ENCODE measurements at regions not wholly inside any gene's neighbourhood (a gene's known extent, or its start where the extent isn't known, plus 50 kb on each side); places are given as distances from the start of the nearest gene placed in this dataset.

DNA sequence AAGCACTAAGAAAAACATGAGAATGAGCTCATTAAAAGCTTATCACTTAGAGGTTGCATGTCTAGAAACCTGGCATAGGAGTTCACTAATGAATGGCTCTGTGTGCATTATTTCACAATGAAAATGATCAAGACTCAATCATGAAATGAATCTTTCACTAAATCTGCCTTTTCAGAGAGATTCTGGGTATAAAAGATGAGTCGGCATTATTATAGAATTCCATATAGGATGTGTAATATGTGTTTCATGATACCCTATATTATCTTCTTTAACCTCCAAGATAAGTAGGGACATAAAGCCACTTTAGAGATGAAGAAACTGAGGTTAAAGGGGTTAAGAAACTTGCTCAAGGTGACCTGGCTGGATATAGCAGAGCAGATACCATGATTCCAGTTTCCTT lies 368.1 kb downstream of the DUSP10 start:
- TF ChIP-seq, protein P1, sequence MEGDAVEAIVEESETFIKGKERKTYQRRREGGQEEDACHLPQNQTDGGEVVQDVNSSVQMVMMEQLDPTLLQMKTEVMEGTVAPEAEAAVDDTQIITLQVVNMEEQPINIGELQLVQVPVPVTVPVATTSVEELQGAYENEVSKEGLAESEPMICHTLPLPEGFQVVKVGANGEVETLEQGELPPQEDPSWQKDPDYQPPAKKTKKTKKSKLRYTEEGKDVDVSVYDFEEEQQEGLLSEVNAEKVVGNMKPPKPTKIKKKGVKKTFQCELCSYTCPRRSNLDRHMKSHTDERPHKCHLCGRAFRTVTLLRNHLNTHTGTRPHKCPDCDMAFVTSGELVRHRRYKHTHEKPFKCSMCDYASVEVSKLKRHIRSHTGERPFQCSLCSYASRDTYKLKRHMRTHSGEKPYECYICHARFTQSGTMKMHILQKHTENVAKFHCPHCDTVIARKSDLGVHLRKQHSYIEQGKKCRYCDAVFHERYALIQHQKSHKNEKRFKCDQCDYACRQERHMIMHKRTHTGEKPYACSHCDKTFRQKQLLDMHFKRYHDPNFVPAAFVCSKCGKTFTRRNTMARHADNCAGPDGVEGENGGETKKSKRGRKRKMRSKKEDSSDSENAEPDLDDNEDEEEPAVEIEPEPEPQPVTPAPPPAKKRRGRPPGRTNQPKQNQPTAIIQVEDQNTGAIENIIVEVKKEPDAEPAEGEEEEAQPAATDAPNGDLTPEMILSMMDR (IDR thresholded peaks at IDR 0.05; ENCODE audit: low read length), result no peak
- TF ChIP-seq EZH2 (IDR thresholded peaks at IDR 0.05; ENCODE audit: borderline replicate concordance, low read length), result no peak
